ENCODE measurements at regions not wholly inside any gene's neighbourhood (a gene's known extent, or its start where the extent isn't known, plus 50 kb on each side); places are given as distances from the start of the nearest gene placed in this dataset.

DNA sequence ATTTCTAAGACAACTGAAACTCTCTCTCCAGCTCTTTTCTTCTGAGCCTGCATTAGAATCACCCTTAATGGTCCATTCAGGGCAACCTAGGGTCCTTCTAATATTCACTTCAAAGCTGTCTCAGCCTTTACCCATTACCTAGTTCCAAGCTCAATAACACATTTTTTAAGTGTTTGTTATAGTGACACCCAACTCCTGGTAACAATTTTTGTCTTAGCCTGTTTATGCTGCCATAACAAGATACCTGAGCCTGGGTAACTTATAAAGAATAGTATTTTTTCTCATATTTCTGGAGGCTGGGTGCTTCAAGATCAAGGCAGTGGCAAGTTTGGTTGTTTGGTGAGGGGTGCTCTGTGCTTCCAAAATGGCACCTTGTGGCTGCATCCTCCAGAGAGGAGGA, 531.5 kb upstream of the USP24 start:
- TF ChIP-seq SUZ12 (IDR thresholded peaks at IDR 0.05; ENCODE audit: extremely low read depth, insufficient read depth, insufficient read length) (no peak), ZNF274 (IDR thresholded peaks at IDR 0.05; ENCODE audit: low read depth, low read length) (no peak), YY1 (IDR thresholded peaks at IDR 0.05; ENCODE audit: insufficient read depth, insufficient read length) (no peak)

All from NT2/D1 (cell line).